ENCODE measurements at regions not wholly inside any gene's neighbourhood (a gene's known extent, or its start where the extent isn't known, plus 50 kb on each side); places are given as distances from the start of the nearest gene placed in this dataset.

- ATAC-seq (ENCODE audit: low read depth) (no peak), DNase-seq (no peak)
- no peak overlapping the region for H3K27ac ChIP-seq (ENCODE audit: low read length in 2 of 2)
- intact Hi-C loops (cut with micrococcal nuclease), result no loop called here
- Mint-ChIP-seq H3K4me1 (no peaks in the 10 kb centered on the region), H3K4me3 (no peak overlapping the region), H3K27ac (no peak overlapping the region), H3K27me3 (no peaks in the 10 kb centered on the region), H3K9me3 (ENCODE audit: insufficient read depth) (peaks cover 4% of the 10 kb centered on the region)
- ChIA-PET CTCF (no interaction called here), POLR2A (no interaction called here)
- no peaks in the 10 kb centered on the region for H3K27me3 ChIP-seq (replicated peaks in 1 of 4; ENCODE audit: control extremely low read depth in 1 of 4, control insufficient read depth in 3 of 4, insufficient read depth in 4 of 4, low read length in 3 of 4)
- H3K9ac ChIP-seq (ENCODE audit: low read length), result no peak overlapping the region
- no peaks in the 10 kb centered on the region for H3K36me3 ChIP-seq (replicated peaks in 1 of 2; ENCODE audit: control extremely low read depth in 1 of 2, control insufficient read depth in 1 of 2, extremely low read depth in 1 of 2, insufficient read depth in 2 of 2, low read length in 1 of 2)
- peaks cover 0 to 3% (median 0%) of the 10 kb centered on the region in 3 donors for H3K9me3 ChIP-seq (ENCODE audit: control extremely low read depth in 1 of 3, control insufficient read depth in 2 of 3, insufficient read depth in 1 of 3, low read length in 2 of 3)
- no peak overlapping the region for H3K4me3 ChIP-seq (ENCODE audit: control extremely low read depth in 1 of 5, extremely low read depth in 1 of 5, insufficient read depth in 1 of 5, low read depth in 2 of 5, low read length in 4 of 5)
- WGBS (ENCODE audit: insufficient coverage), result no CpG with 5 or more reads among the region's 3 CpGs
- H3K4me2 ChIP-seq (replicated peaks; ENCODE audit: low read depth, low read length, poor library complexity, severe bottlenecking), result no peak overlapping the region
- H4K20me1 ChIP-seq (ENCODE audit: control insufficient read depth, insufficient read depth, low read length, poor library complexity, severe bottlenecking), result no peaks in the 10 kb centered on the region
- H2AFZ ChIP-seq (ENCODE audit: insufficient read depth, low read depth, low read length, poor library complexity, severe bottlenecking), result no peak overlapping the region
- H3K79me2 ChIP-seq (ENCODE audit: control insufficient read depth, insufficient read depth, low read length), result no peaks in the 10 kb centered on the region
- no peak for TF ChIP-seq EZH2 (IDR thresholded peaks at IDR 0.05; ENCODE audit: borderline replicate concordance, insufficient read depth, low read depth, low read length, poor library complexity, severe bottlenecking)
- TF ChIP-seq CTCF (IDR thresholded peaks at IDR 0.05), result no peak
- H3K4me1 ChIP-seq (ENCODE audit: control insufficient read depth in 2 of 2, insufficient read depth in 2 of 2, low read length in 2 of 2), result no peaks in the 10 kb centered on the region
These were observed 611.9 kb upstream of the CDH11 start for GRCh38 chr16:65733721-65734120.

- Mint-ChIP-seq H3K27ac (no peak overlapping the region), H3K27me3 (no peaks in the 10 kb centered on the region), H3K9me3 (ENCODE audit: insufficient read depth) (no peaks in the 10 kb centered on the region), H3K4me3 (no peak overlapping the region), H3K4me1 (no peaks in the 10 kb centered on the region)
- Histone ChIP-seq H3K4me1 (ENCODE audit: control insufficient read depth in 2 of 2, insufficient read depth in 2 of 2, low read length in 2 of 2) (no peaks in the 10 kb centered on the region), H3K27ac (ENCODE audit: low read length in 2 of 2) (no peak overlapping the region), H3K36me3 (replicated peaks in 1 of 2; ENCODE audit: control extremely low read depth in 1 of 2, control insufficient read depth in 1 of 2, extremely low read depth in 1 of 2, insufficient read depth in 2 of 2, low read length in 1 of 2) (no peaks in the 10 kb centered on the region), H4K20me1 (ENCODE audit: control insufficient read depth, insufficient read depth, low read length, poor library complexity, severe bottlenecking) (no peaks in the 10 kb centered on the region), H3K4me2 (replicated peaks; ENCODE audit: low read depth, low read length, poor library complexity, severe bottlenecking) (no peak overlapping the region), H3K9me3 (ENCODE audit: control extremely low read depth in 1 of 3, control insufficient read depth in 2 of 3, insufficient read depth in 1 of 3, low read length in 2 of 3) (peaks cover 0 to 3% (median 0%) of the 10 kb centered on the region in 3 donors), H3K9ac (ENCODE audit: low read length) (no peak overlapping the region), H3K4me3 (ENCODE audit: control extremely low read depth in 1 of 5, extremely low read depth in 1 of 5, insufficient read depth in 1 of 5, low read depth in 2 of 5, low read length in 4 of 5) (no peak overlapping the region), H3K79me2 (ENCODE audit: control insufficient read depth, insufficient read depth, low read length) (no peaks in the 10 kb centered on the region), H3K27me3 (replicated peaks in 1 of 4; ENCODE audit: control extremely low read depth in 1 of 4, control insufficient read depth in 3 of 4, insufficient read depth in 4 of 4, low read length in 3 of 4) (no peaks in the 10 kb centered on the region), H2AFZ (ENCODE audit: insufficient read depth, low read depth, low read length, poor library complexity, severe bottlenecking) (no peak overlapping the region)
- ChIA-PET POLR2A (no interaction called here), CTCF (interaction anchor here (0.7 kb wide), 1 partner anchor 10 kb away, joined by 3 read pairs; no protein-coding TSS in a partner anchor)
- intact Hi-C loops (cut with micrococcal nuclease), result no loop called here
- TF ChIP-seq EZH2 (IDR thresholded peaks at IDR 0.05; ENCODE audit: borderline replicate concordance, insufficient read depth, low read depth, low read length, poor library complexity, severe bottlenecking) (no peak), CTCF (IDR thresholded peaks at IDR 0.05) (no peak)
- ATAC-seq (ENCODE audit: low read depth) (no peak), DNase-seq (no peak)
These were observed 610.0 kb upstream of the CDH11 start for GRCh38 chr16:65731833-65732232.
